Endothelial cell of umbilical vein (primary cell): ENCODE measurements at regions not wholly inside any gene's neighbourhood (a gene's known extent, or its start where the extent isn't known, plus 50 kb on each side); places are given as distances from the start of the nearest gene placed in this dataset.

Source experiments
- BruUV-seq: library from RNA; stranded (reverse); fragments of 400-500 nt; replicated peaks from 2 replicates; lab custom pipeline; 2021; lab: Mats Ljungman, UMichigan
- CTCF ChIA-PET: fragments of 300-600, 350-600 bp; sonication (Branson Sonifier 250); formaldehyde crosslinking; loops from one replicate; lab custom pipeline; 2021; ENCODE audit warnings: antibody characterized with exemption, inconsistent platforms; lab: Charles Lee
- POLR2A ChIA-PET: fragments of 300-600, 350-600 bp; sonication (Branson Sonifier 250); formaldehyde crosslinking; loops from one replicate; lab custom pipeline; 2021; ENCODE audit warnings: antibody characterized with exemption, inconsistent platforms; lab: Charles Lee
- DNase-seq: peaks from one replicate; pipeline ENCODE4 v3.0.0-alpha.2; 2011; ENCODE audit warnings: low read depth, low spot score
- FAIRE-seq: peaks from 2 replicates; lab custom pipeline; 2011; peaks lifted over from hg19 to GRCh38; lab: Jason Lieb, UNC
- H2AFZ ChIP-seq: 2 replicates; pipeline ENCODE4 v1.6.0; 2012; ENCODE audit warnings: low read depth, low read length, control low read depth, inconsistent platforms
- H3K27ac ChIP-seq: 2 replicates; pipeline ENCODE4 v1.5.1; 2011; ENCODE audit warnings: low read depth, mild to moderate bottlenecking, control low read depth, low read length, moderate library complexity; ENCODE audit not compliant: insufficient read depth
- H3K27me3 ChIP-seq, 2 experiments: 2 replicates each; pipeline versions ENCODE4 v1.6.0 to v1.6.1; 2011; ENCODE audit warnings: low read length in 2 of 2, mixed read lengths in 1 of 2; ENCODE audit not compliant: control insufficient read depth in 2 of 2, insufficient read depth in 2 of 2
- H3K36me3 ChIP-seq, 2 experiments: 2 replicates in 1 of 2; 3 replicates in 1 of 2; pipeline ENCODE4 v1.5.1; 2011; ENCODE audit warnings: low read length in 2 of 2, mild to moderate bottlenecking in 1 of 2, moderate library complexity in 1 of 2; ENCODE audit not compliant: control insufficient read depth in 2 of 2, insufficient read depth in 2 of 2; ENCODE audit errors: extremely low read depth in 1 of 2
- H3K4me1 ChIP-seq: 3 replicates; pipeline ENCODE4 v1.5.1; 2011; ENCODE audit warnings: mild to moderate bottlenecking, low read length; ENCODE audit not compliant: control insufficient read depth, insufficient read depth; ENCODE audit errors: extremely low read depth
- H3K4me2 ChIP-seq: 2 replicates; pipeline ENCODE4 v1.6.1; 2011; ENCODE audit warnings: low read length, control low read depth, mixed read lengths; ENCODE audit not compliant: insufficient read depth
- H3K4me3 ChIP-seq, 3 experiments: fragments of 200-600 bp in 1 of 3; sonication (generic), shearing (Covaris generic) in 1 of 3; replicated peaks in 1 of 3; 2 replicates each; pipeline ENCODE4 v1.5.1; 2011 to 2016; ENCODE audit warnings: control low read depth in 3 of 3, low read length in 3 of 3, mild to moderate bottlenecking in 2 of 3, inconsistent platforms in 1 of 3, low read depth in 1 of 3, moderate library complexity in 1 of 3; ENCODE audit not compliant: insufficient read depth in 1 of 3
- H3K79me2 ChIP-seq: 2 replicates; pipeline ENCODE4 v1.6.0; 2012; ENCODE audit warnings: low read length, inconsistent platforms; ENCODE audit not compliant: control insufficient read depth, insufficient read depth
- H3K9ac ChIP-seq: replicated peaks from 2 replicates; pipeline ENCODE3; 2011; ENCODE audit warnings: low read length, control low read depth; ENCODE audit not compliant: insufficient read depth; ENCODE audit errors: extremely low read depth
- H3K9me1 ChIP-seq: replicated peaks from 3 replicates; pipeline ENCODE4 v1.6.0; 2011; ENCODE audit warnings: mild to moderate bottlenecking, low read length; ENCODE audit not compliant: control insufficient read depth, insufficient read depth; ENCODE audit errors: extremely low read depth
- H3K9me3 ChIP-seq: replicated peaks from 2 replicates; pipeline ENCODE4 v1.5.1; 2012; ENCODE audit warnings: low read length, inconsistent platforms; ENCODE audit not compliant: control insufficient read depth, insufficient read depth
- H4K20me1 ChIP-seq: replicated peaks from 2 replicates; pipeline ENCODE3; 2011; ENCODE audit warnings: mild to moderate bottlenecking, low read length; ENCODE audit not compliant: control insufficient read depth, insufficient read depth; ENCODE audit errors: extremely low read depth
- EZH2 ChIP-seq: IDR thresholded peaks from 2 replicates; pipeline ENCODE4 v1.6.1; 2012; ENCODE audit warnings: borderline replicate concordance, low read depth, mild to moderate bottlenecking, moderate library complexity, low read length, inconsistent platforms; ENCODE audit not compliant: severe bottlenecking
- FOS ChIP-seq: IDR thresholded peaks from 2 replicates; pipeline ENCODE4 v1.6.1; 2011; ENCODE audit warnings: mild to moderate bottlenecking, low read length, moderate library complexity, borderline replicate concordance; ENCODE audit not compliant: insufficient read depth
- GATA2 ChIP-seq: IDR thresholded peaks from 2 replicates; pipeline ENCODE4 v1.7.0; 2011; ENCODE audit warnings: low read depth, mild to moderate bottlenecking, moderate library complexity, mixed read lengths, low read length; ENCODE audit not compliant: insufficient read length, insufficient read depth
- JUN ChIP-seq: IDR thresholded peaks from 2 replicates; pipeline ENCODE4 v1.6.1; 2011; ENCODE audit warnings: borderline replicate concordance, low read depth; ENCODE audit not compliant: insufficient read length, insufficient read depth
- POLR2A ChIP-seq: IDR thresholded peaks from 2 replicates; pipeline ENCODE4 v1.6.1; 2012; ENCODE audit warnings: low read depth, mild to moderate bottlenecking, control low read depth, low read length
- POLR2AphosphoS5 ChIP-seq: IDR thresholded peaks from 2 replicates; pipeline ENCODE4 v1.6.1; 2012; ENCODE audit warnings: low read depth, mild to moderate bottlenecking, control low read depth, low read length, moderate library complexity; ENCODE audit not compliant: insufficient read depth
- dilution Hi-C: fragments of 300-500 bp; cut with MboI; formaldehyde crosslinking; loops from one replicate; pipeline ENCODE4 v1.15.0; 2019; ENCODE audit warnings: low sequenced_read_pairs; ENCODE audit not compliant: extremely low pct_ligation_motif_present
- intact Hi-C: fragments of 100-400 bp; cut with micrococcal nuclease; formaldehyde crosslinking; loops from one replicate; pipeline ENCODE4 v1.10.0; 2022
- TF ChIP-seq, protein P1 (sequence below), 2 donors: IDR thresholded peaks; 1 replicate in 1 of 2; 2 replicates in 1 of 2; pipeline ENCODE4 v1.5.1; 2011; ENCODE audit warnings: low read length in 2 of 2, mild to moderate bottlenecking in 2 of 2, moderate library complexity in 2 of 2, control low read depth in 1 of 2, inconsistent platforms in 1 of 2, low read depth in 1 of 2; ENCODE audit not compliant: insufficient read depth in 1 of 2; ENCODE audit errors: extremely low read depth in 1 of 2

DNA sequence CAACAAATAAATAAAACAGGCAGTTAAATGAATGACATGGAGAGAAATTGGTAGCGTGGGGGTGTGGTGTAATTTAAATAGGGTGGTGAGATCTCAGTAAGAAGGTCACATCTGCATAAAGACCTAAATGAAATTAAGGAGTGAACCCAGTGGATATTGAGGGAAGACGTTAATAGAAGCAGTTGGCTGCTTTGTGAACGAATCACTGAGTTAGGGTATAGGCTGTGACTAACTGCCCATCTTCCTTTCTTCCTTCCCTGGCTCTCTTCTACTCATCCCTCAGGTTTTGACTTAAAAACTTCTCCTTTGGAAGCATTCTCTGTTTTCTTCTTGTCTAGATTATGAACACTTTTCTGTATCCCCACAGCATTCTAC lies 64.7 kb downstream of the BTG1 start:
- BruUV-seq: no TSS peak
- no peaks in the 10 kb centered on the region for H3K79me2 ChIP-seq
- no peak overlapping the region for H3K4me2 ChIP-seq
- no peaks in the 10 kb centered on the region for H3K27me3 ChIP-seq
- POLR2A ChIA-PET: no interaction called here
- FAIRE-seq: no peak
- TF ChIP-seq POLR2AphosphoS5: no peak
- TF ChIP-seq FOS: no peak
- TF ChIP-seq POLR2A: no peak
- no peaks in the 10 kb centered on the region for H3K9me1 ChIP-seq
- intact Hi-C loops (no loop called here), dilution Hi-C loops (no loop called here)
- H4K20me1 ChIP-seq: no peaks in the 10 kb centered on the region
- H2AFZ ChIP-seq: no peak overlapping the region
- DNase-seq: no peak
- H3K27ac ChIP-seq: no peak overlapping the region
- H3K36me3 ChIP-seq: no peaks in the 10 kb centered on the region
- no peak overlapping the region for H3K4me3 ChIP-seq
- no peak overlapping the region for H3K9ac ChIP-seq
- CTCF ChIA-PET: interaction anchor here (1.2 kb wide), 1 partner anchor 699 kb away, joined by 4 read pairs; no protein-coding TSS in a partner anchor
- no peaks in the 10 kb centered on the region for H3K9me3 ChIP-seq
- no peaks in the 10 kb centered on the region for H3K4me1 ChIP-seq

DNA sequence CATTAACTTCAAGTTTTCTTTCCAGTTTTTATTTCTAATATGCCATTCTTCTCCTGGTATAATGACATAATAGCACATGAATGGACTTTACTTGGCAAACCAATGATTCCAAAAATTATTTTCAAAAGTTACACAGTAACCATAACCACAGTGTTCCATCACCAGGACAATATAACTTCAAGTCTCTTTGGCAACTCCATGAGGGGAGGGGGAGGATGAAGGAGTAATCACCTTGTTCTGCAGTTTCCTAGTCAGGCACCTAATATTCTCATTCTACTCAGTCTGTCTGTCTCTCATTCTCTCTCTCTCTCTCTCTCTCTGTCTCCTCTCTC lies 66.6 kb downstream of the BTG1 start:
- H3K9me1 ChIP-seq: no peaks in the 10 kb centered on the region
- H3K36me3 ChIP-seq: no peaks in the 10 kb centered on the region
- BruUV-seq: no TSS peak
- DNase-seq (no peak), FAIRE-seq (no peak)
- intact Hi-C loops (no loop called here), dilution Hi-C loops (no loop called here)
- H3K4me1 ChIP-seq: no peaks in the 10 kb centered on the region
- H3K4me3 ChIP-seq: no peak overlapping the region
- POLR2A ChIA-PET: no interaction called here
- no peaks in the 10 kb centered on the region for H3K27me3 ChIP-seq
- no peaks in the 10 kb centered on the region for H3K9me3 ChIP-seq
- H3K79me2 ChIP-seq: no peaks in the 10 kb centered on the region
- H4K20me1 ChIP-seq: no peaks in the 10 kb centered on the region
- no peak overlapping the region for H2AFZ ChIP-seq
- H3K4me2 ChIP-seq: no peak overlapping the region
- TF ChIP-seq GATA2 (no peak), EZH2 (no peak), JUN (no peak)
- TF ChIP-seq, protein P1, sequence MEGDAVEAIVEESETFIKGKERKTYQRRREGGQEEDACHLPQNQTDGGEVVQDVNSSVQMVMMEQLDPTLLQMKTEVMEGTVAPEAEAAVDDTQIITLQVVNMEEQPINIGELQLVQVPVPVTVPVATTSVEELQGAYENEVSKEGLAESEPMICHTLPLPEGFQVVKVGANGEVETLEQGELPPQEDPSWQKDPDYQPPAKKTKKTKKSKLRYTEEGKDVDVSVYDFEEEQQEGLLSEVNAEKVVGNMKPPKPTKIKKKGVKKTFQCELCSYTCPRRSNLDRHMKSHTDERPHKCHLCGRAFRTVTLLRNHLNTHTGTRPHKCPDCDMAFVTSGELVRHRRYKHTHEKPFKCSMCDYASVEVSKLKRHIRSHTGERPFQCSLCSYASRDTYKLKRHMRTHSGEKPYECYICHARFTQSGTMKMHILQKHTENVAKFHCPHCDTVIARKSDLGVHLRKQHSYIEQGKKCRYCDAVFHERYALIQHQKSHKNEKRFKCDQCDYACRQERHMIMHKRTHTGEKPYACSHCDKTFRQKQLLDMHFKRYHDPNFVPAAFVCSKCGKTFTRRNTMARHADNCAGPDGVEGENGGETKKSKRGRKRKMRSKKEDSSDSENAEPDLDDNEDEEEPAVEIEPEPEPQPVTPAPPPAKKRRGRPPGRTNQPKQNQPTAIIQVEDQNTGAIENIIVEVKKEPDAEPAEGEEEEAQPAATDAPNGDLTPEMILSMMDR (IDR thresholded peaks at IDR 0.05; ENCODE audit: extremely low read depth in 1 of 2, insufficient read depth in 1 of 2, low read depth in 1 of 2, low read length in 2 of 2): no peak
- no peak overlapping the region for H3K9ac ChIP-seq
- CTCF ChIA-PET: no interaction called here
- H3K27ac ChIP-seq: no peak overlapping the region
